Trophoblast cell (in vitro differentiated cells and primary cell): ENCODE measurements at regions not wholly inside any gene's neighbourhood (a gene's known extent, or its start where the extent isn't known, plus 50 kb on each side); places are given as distances from the start of the nearest gene placed in this dataset.

ENCODE experiments used
- DNase-seq, 2 donors: peaks; one replicate each; pipeline ENCODE4 v3.0.0-alpha.2; 2016
- H2AFZ ChIP-seq: 2 replicates; pipeline ENCODE4 v1.6.1; 2013; ENCODE audit warnings: low read length, moderate library complexity, mild to moderate bottlenecking; ENCODE audit not compliant: insufficient read depth, poor library complexity
- H2AK5ac ChIP-seq: 2 replicates; pipeline ENCODE4 v1.6.1; 2013; ENCODE audit warnings: mild to moderate bottlenecking, low read length
- H2BK120ac ChIP-seq: 2 replicates; pipeline ENCODE4 v1.6.1; 2013; ENCODE audit warnings: low read length, mild to moderate bottlenecking, moderate library complexity; ENCODE audit not compliant: insufficient read depth, poor library complexity
- H2BK12ac ChIP-seq: 2 replicates; pipeline ENCODE4 v1.6.1; 2013; ENCODE audit warnings: mild to moderate bottlenecking, low read length, moderate library complexity
- H2BK5ac ChIP-seq: 2 replicates; pipeline ENCODE4 v1.6.1; 2013; ENCODE audit warnings: low read length, low read depth, moderate library complexity, mild to moderate bottlenecking; ENCODE audit not compliant: poor library complexity
- H3K14ac ChIP-seq: 2 replicates; pipeline ENCODE4 v1.6.1; 2013; ENCODE audit warnings: mild to moderate bottlenecking, low read length
- H3K18ac ChIP-seq: 2 replicates; pipeline ENCODE4 v1.6.1; 2013; ENCODE audit warnings: mild to moderate bottlenecking, low read length
- H3K23ac ChIP-seq: 2 replicates; pipeline ENCODE4 v1.6.1; 2013; ENCODE audit warnings: low read length
- H3K27ac ChIP-seq: 2 replicates; pipeline ENCODE4 v1.5.1; 2013; ENCODE audit warnings: low read depth, mild to moderate bottlenecking, inconsistent platforms, low read length, moderate library complexity
- H3K27me3 ChIP-seq: 2 replicates; pipeline ENCODE4 v1.6.1; 2013; ENCODE audit warnings: inconsistent platforms, mild to moderate bottlenecking, low read length, moderate library complexity; ENCODE audit not compliant: insufficient read depth
- H3K36me3 ChIP-seq, 2 experiments: 1 replicate in 1 of 2; 2 replicates in 1 of 2; pipeline ENCODE4 v1.6.1; 2013; ENCODE audit warnings: low read length in 2 of 2, mild to moderate bottlenecking in 2 of 2, moderate library complexity in 1 of 2; ENCODE audit not compliant: insufficient read depth in 2 of 2, control insufficient read depth in 1 of 2
- H3K4ac ChIP-seq: 2 replicates; pipeline ENCODE4 v1.6.1; 2013; ENCODE audit warnings: low read depth, mild to moderate bottlenecking, low read length, moderate library complexity
- H3K4me1 ChIP-seq, 2 experiments: 1 replicate in 1 of 2; 2 replicates in 1 of 2; pipeline ENCODE4 v1.6.1; 2013; ENCODE audit warnings: low read length in 2 of 2, mild to moderate bottlenecking in 2 of 2, moderate library complexity in 1 of 2; ENCODE audit not compliant: insufficient read depth in 2 of 2, control insufficient read depth in 1 of 2
- H3K4me2 ChIP-seq: 2 replicates; pipeline ENCODE4 v1.6.1; 2013; ENCODE audit warnings: inconsistent platforms, mild to moderate bottlenecking, low read length, moderate library complexity
- H3K4me3 ChIP-seq: 2 replicates; pipeline ENCODE4 v1.5.1; 2013; ENCODE audit warnings: mild to moderate bottlenecking, low read depth, low read length, inconsistent platforms
- H3K79me1 ChIP-seq: one replicate; pipeline ENCODE4 v1.6.1; 2013; ENCODE audit warnings: low read length
- H3K79me2 ChIP-seq: 2 replicates; pipeline ENCODE4 v1.6.1; 2013; ENCODE audit warnings: low read length, mild to moderate bottlenecking; ENCODE audit not compliant: control insufficient read depth, insufficient read depth, poor library complexity
- H3K9ac ChIP-seq: 2 replicates; pipeline ENCODE4 v1.6.1; 2013; ENCODE audit warnings: mild to moderate bottlenecking, low read length
- H3K9me3 ChIP-seq: 2 replicates; pipeline ENCODE4 v1.6.1; 2013; ENCODE audit warnings: low read depth, mild to moderate bottlenecking, control low read depth, inconsistent platforms, low read length; ENCODE audit not compliant: insufficient read depth
- H4K12ac ChIP-seq: 2 replicates; pipeline ENCODE4 v1.6.1; 2013; ENCODE audit warnings: low read depth, mild to moderate bottlenecking, low read length, moderate library complexity
- H4K8ac ChIP-seq: 2 replicates; pipeline ENCODE4 v1.6.1; 2013; ENCODE audit warnings: low read depth, mild to moderate bottlenecking, low read length, moderate library complexity
- H4K91ac ChIP-seq: one replicate; pipeline ENCODE4 v1.6.1; 2013; ENCODE audit warnings: low read depth, mild to moderate bottlenecking, low read length, moderate library complexity
- WGBS: extraction: QIAGEN DNeasy Blood & Tissue Kit; methylation state at CpG from one replicate; pipeline ENCODE4 v1.1.7; 2013; ENCODE audit warnings: missing lambda C conversion rate; ENCODE audit not compliant: insufficient read length, insufficient coverage; ENCODE audit errors: extremely low coverage; 5-methylcytosine and 5-hydroxymethylcytosine counted together

DNA sequence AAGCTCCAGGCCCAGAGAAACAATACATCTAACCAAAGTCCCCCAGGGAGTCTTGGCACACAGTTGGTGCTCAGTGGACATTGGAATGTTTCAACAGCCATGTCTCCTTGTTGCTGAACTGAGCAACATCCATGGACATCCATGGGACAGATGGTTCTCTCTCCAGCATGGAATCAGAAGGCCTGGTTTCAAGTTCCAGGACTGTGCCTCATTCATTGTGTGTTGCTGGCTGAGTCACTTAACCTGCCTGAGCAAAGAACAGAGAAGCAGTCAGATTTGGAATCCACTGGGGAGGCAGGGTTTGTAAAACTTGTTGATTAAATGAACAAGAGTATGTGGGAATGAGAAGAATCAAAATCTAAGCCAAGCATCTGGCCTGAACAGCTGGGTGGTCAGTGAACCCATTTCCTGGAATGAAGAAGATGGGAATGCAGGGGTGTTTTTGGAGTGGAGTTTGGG, 147.9 kb downstream of the CHIC2 start:
- Histone ChIP-seq H2BK12ac (no peak overlapping the region), H3K4ac (no peak overlapping the region), H4K8ac (no peak overlapping the region), H3K9ac (no peak overlapping the region), H3K4me3 (no peak overlapping the region), H3K9me3 (no peaks in the 10 kb centered on the region), H4K91ac (no peak overlapping the region), H3K36me3 (no peaks in the 10 kb centered on the region), H3K79me2 (no peaks in the 10 kb centered on the region), H3K4me1 (peaks cover 4 to 6% of the 10 kb centered on the region in 2 experiments), H4K12ac (no peak overlapping the region), H2BK120ac (no peak overlapping the region), H3K79me1 (no peaks in the 10 kb centered on the region), H3K27me3 (no peaks in the 10 kb centered on the region), H3K14ac (no peak overlapping the region), H2BK5ac (no peak overlapping the region), H3K18ac (no peak overlapping the region), H2AK5ac (no peak overlapping the region), H3K27ac (no peak overlapping the region), H3K4me2 (no peak overlapping the region), H3K23ac (no peak overlapping the region), H2AFZ (no peak overlapping the region)
- peak; percentile 15 to 40 for DNase-seq

DNA sequence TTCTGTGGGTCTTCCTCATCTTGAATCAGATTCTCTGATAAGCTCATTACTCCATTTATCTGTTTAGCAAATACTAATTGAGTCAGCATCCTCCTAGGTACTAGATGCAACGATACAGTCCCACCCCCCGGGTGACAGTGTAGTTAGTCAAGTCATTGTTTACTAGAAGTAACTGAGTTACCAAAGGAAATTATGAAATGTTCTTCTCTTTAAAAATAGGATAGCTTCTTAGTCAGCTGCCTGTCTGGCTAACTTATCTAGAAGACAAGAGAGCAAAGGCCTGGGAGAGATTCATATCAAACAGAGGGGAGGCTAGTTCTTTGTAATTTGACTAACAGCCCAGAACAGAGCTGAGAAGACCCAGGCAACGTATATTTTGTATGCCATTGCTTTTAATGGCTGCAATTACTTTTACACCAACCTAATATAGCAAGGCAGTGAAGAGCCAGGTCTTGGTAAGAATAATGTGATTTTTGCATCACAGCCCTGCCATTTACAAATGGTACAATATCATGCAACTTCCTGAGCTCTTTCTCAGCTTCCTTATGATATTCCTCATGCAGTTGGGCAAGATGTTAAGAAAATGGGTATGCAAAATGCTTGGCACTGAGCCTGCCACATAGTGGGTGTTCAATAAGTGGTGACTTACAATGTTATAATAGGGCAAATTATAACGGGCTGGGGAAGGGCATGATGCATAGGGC, 149.9 kb downstream of the CHIC2 start:
- WGBS: no CpG with 5 or more reads among the region's 4 CpGs
- peaks cover 0 to 1% of the 10 kb centered on the region in 2 experiments for H3K4me1 ChIP-seq
- H3K14ac ChIP-seq: no peak overlapping the region
- H4K91ac ChIP-seq: no peak overlapping the region
- H3K79me1 ChIP-seq: no peaks in the 10 kb centered on the region
- H2BK12ac ChIP-seq: no peak overlapping the region
- no peak overlapping the region for H2BK5ac ChIP-seq
- H4K12ac ChIP-seq: no peak overlapping the region
- H3K4me3 ChIP-seq: no peak overlapping the region
- no peak overlapping the region for H3K4ac ChIP-seq
- no peak overlapping the region for H3K4me2 ChIP-seq
- DNase-seq: peak; percentile 73 to 74
- no peak overlapping the region for H3K9ac ChIP-seq
- H2BK120ac ChIP-seq: no peak overlapping the region
- no peak overlapping the region for H3K23ac ChIP-seq
- H4K8ac ChIP-seq: no peak overlapping the region
- H2AFZ ChIP-seq: no peak overlapping the region
- no peak overlapping the region for H3K18ac ChIP-seq
- no peaks in the 10 kb centered on the region for H3K36me3 ChIP-seq
- H3K27ac ChIP-seq: no peak overlapping the region
- H3K9me3 ChIP-seq: no peaks in the 10 kb centered on the region
- no peak overlapping the region for H2AK5ac ChIP-seq
- H3K79me2 ChIP-seq: no peaks in the 10 kb centered on the region
- H3K27me3 ChIP-seq: no peaks in the 10 kb centered on the region

DNA sequence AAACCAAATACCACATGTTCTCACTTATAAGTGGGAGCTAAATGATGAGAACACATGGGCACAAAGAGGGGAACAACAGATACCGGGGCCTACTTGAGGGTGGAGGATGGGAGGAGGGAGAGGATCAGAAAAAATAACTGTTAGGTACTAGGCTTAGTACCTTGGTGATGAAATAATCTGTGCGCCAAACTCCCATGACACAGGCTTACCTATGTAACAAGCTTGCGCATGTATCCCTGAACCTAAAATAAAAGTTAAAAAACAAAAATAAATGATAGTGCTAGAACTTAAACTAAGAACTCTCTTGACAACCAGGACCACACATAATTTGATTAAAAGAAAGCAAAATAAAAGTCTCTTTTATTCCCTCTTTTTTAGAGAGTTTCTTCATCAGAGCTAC, 150.6 kb downstream of the CHIC2 start:
- Histone ChIP-seq H2BK5ac (no peak overlapping the region), H2AFZ (no peak overlapping the region), H3K9me3 (no peaks in the 10 kb centered on the region), H3K18ac (no peak overlapping the region), H2BK12ac (no peak overlapping the region), H3K27ac (no peak overlapping the region), H3K4me1 (peaks cover 0 to 1% of the 10 kb centered on the region in 2 experiments), H2AK5ac (no peak overlapping the region), H3K9ac (no peak overlapping the region), H4K91ac (no peak overlapping the region), H3K23ac (no peak overlapping the region), H3K14ac (no peak overlapping the region), H4K8ac (no peak overlapping the region), H3K4ac (no peak overlapping the region), H3K79me1 (no peaks in the 10 kb centered on the region), H3K36me3 (no peaks in the 10 kb centered on the region), H4K12ac (no peak overlapping the region), H2BK120ac (no peak overlapping the region), H3K4me2 (no peak overlapping the region), H3K79me2 (no peaks in the 10 kb centered on the region), H3K27me3 (no peaks in the 10 kb centered on the region), H3K4me3 (no peak overlapping the region)
- no CpG with 5 or more reads among the region's 3 CpGs for WGBS
- DNase-seq: no peak

DNA sequence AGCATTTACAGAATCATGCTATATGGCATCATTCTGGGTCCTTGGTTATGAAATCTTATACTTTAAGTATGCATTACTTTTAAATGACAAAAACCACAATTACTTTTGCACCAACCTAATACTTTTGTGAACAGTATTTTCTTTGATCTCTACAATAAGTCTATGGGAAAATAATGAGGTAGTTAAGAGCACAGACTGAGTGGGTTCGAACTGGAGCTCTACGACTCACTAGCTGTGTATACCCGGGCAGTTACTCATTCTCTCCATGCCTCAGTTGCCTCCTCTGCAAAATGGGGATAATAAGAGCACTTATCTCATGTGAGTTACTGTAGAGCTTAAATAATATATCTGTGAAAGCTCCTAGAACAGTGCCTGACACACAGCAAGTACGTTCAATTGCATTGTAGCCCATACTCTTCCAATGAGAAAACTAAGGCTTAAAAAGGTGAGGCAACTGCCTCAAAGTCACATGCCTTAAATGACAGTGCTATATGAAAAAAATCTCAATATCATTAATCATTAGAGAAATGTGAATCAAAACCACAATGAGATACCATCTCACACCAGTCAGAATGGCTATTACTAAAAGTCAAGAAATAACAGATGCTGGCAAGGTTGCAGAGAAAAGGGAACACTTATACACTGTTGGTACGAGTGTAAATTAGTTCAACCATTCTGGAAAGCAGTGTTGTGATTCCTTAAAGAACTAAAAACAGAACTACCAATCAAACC, 151.5 kb downstream of the CHIC2 start:
- Histone ChIP-seq H3K9ac (no peak overlapping the region), H3K4ac (no peak overlapping the region), H3K4me3 (no peak overlapping the region), H3K79me2 (no peaks in the 10 kb centered on the region), H4K91ac (no peak overlapping the region), H4K12ac (no peak overlapping the region), H3K9me3 (no peaks in the 10 kb centered on the region), H3K23ac (no peak overlapping the region), H3K4me1 (peaks cover 0 to 1% of the 10 kb centered on the region in 2 experiments), H2AK5ac (no peak overlapping the region), H3K36me3 (no peaks in the 10 kb centered on the region), H3K14ac (no peak overlapping the region), H3K79me1 (no peaks in the 10 kb centered on the region), H2BK12ac (no peak overlapping the region), H2AFZ (no peak overlapping the region), H3K4me2 (no peak overlapping the region), H4K8ac (no peak overlapping the region), H2BK120ac (no peak overlapping the region), H3K18ac (no peak overlapping the region), H3K27ac (no peak overlapping the region), H3K27me3 (no peaks in the 10 kb centered on the region), H2BK5ac (no peak overlapping the region)
- no CpG with 5 or more reads among the region's 5 CpGs for WGBS
- DNase-seq: no peak
